ENCODE measurements at regions not wholly inside any gene's neighbourhood (a gene's known extent, or its start where the extent isn't known, plus 50 kb on each side); places are given as distances from the start of the nearest gene placed in this dataset.

DNA sequence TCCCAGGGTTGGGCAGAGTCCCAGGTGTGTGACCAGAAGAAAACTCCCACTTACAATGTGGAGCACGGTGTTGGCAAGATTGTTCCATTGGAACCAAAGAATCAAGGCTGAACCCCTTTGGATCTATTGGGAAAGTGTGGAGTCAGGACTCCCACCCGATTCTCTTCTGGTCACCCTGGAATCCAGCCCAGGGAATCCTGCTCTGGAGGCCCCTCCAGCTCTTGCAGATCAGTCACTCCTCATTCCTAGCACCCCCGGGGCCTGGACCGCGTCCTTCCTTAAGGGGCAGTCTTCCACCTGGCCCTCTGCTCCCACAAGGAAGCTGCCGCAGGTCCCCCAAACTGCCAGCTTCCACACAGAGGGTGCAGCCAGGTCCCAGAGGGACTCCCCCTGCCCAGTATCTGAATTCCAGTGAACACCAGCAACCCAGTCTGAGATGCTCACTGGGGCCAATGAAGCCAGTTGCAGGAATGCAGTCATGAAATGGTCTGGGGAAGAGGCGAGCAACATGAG, 170.1 kb downstream of the GADD45G start:
- DNase-seq = no peak

DNA sequence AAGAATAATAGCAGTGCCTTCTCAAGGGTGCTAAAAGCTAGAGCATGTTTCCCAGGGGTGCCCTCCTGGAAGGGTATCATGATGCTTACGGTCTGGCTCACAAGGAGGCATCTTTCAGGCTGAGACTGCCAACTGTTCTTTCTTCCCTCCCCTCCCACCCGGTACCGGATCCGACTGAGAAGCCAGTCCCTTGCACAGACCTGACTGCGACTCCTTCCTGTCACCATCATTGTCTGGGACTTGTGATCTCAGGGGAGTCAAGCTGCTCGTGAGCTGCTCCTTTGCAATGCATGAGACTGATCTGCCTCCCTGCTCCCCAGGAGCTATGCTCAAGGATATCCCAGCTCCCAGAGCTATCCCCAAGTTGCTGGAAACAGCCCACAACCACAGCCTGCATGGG, 170.8 kb downstream of the GADD45G start:
- DNase-seq = no peak

DNA sequence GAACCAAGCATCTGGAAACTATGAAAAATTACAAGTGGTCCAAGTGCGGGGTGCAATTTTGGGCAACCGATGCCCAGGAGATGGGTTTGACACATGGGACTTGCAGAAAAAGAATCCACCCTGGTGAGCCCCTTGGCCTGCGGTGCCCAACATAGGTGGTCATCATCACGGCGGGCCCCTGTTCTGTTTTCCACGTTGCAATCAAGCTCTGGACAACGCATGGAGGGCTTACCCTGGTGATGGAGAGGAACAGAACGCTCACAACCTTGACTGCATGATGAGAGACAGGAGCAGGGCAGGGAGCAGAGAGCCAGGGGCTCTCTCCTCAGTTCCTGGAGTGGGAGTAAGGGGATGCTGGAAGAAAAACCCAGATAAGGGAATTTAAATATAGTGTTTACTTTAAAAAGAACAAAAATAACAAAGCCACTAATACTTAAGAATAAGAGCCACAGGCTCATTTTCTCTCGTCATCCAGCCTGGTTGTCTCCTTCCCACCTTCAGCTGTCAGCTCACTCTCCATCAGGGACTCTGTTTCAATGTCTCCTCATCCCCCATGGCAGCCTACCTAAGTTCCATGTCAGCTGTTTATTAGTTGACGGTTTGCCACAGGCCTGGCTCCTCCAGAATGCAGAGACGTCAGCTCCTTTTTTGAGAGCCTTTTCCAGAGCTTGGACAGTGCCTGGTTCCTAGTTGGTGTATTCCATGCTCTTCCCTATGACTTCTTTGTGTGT, 172.1 kb downstream of the GADD45G start:
- DNase-seq = no peak

DNA sequence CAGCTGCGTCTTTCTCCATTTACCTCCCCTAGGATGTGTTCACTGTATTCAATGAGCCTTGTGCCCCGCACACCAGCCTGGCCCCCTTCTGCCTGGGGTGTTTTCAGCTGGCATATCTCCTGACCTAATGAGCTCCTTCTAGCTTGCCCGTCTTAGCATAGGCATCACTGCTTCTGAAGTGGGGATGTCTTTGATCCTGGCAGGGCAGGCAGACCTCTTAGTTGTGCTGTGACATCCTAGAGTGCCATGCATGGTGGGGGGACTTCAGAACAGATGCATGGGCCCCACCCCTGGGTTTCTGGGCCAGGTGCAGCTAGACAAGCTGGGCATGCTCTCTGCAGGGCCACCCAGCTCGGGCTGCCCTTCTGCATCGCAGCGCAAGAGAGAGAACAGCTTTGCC, 172.7 kb downstream of the GADD45G start:
- no peak for DNase-seq

DNA sequence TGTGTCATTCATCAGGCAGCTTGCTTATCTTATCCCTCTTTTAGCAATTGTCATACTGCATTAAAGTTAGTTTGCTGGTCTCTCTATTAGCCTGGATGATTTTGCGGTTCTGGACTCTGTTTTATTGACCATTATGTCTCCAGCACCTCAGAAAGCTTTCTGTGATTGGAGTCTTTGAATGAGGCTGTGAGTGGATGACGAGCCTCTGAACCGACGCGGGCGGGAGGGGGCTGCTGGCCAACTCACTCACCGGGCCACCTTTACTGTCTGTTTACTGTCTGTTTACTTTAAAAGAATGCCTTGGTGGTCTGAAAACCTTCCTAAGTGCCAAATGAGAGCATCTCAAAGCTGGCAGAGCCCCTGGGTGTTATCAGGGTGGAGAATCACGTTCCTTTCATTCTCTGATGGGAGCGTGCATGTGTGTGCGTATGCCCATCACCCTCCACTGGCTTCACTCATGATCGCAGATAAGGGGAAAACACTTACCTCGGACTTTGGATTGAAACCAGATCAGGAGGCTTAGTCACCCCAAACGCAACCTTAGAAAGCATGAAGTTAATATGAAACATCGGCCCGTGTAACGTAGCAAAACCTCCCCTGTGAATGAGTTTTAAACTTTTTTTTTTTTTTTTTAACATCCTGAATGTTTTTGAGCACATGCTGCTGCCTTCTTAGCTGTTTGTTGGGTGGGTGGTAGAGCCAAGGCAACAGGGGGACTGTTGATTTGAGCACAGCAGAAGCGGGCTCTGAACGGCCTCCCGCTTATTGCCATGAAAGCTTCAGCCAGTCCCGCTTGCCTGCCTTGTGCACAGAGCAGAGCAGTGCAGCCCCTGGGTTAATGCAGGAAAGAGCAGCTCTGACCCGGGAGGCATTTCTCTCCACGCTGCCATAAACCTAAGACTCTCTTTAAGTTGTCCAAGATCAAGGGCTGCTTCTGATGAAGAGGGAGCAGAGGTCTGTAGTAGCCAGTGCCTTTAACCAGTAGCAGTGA, 173.6 kb downstream of the GADD45G start:
- DNase-seq = no peak

DNA sequence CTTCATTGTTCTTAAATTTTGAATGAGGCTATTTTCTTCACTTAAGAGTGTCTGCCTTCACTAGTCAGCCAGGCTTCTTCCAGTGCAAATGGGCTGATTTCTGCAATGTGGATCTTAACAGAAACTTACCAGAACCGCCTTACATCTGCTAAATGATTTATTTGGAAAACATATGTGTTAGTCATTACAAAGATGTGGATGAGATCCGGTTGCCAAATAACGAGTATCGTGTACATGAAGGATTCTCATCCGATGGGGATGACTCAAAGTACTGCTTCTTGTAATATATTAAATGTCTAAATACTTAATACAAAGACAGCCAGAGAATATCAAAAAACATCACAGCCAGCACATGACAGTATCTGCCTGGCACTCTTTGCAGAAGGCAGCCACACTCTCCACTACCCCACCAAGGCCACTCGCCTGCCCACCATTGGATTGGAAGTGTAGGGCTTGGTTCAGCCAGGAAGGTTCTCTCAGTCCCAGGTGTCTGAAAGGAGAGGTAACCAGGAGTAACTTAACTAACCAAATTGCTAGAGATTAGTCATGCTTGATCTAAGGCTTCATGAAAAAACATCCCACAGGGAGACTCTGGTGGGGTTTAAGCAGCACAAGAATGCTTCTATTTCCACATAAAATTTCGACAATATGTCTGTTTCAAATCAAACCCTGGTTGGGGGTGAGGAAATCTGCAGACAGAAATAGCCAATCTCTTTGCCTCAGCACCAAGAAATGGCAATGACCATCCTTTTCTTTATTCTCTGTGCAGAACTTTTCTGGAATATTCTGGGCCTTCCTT, 174.8 kb downstream of the GADD45G start:
- no peak for DNase-seq

DNA sequence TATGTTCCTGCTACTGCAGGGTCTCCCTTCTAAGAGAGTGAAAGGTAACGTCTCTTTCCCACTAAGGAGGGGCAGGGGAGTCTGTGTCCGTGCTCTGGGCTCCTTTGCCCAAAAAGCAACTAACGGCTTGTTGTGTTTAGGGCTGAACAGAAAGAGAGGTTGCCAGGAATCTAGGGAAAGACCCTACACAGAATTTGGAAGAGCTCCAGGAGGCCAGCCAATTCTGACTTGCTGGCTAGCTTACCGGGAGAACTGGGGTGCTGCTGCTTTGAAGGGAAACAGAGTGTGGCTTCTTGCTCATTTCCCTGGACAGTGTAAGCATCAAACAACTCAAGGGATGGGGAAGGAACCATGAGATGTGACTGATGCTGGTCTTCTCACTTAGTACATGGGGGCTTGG, 176.1 kb downstream of the GADD45G start:
- no peak for DNase-seq

DNA sequence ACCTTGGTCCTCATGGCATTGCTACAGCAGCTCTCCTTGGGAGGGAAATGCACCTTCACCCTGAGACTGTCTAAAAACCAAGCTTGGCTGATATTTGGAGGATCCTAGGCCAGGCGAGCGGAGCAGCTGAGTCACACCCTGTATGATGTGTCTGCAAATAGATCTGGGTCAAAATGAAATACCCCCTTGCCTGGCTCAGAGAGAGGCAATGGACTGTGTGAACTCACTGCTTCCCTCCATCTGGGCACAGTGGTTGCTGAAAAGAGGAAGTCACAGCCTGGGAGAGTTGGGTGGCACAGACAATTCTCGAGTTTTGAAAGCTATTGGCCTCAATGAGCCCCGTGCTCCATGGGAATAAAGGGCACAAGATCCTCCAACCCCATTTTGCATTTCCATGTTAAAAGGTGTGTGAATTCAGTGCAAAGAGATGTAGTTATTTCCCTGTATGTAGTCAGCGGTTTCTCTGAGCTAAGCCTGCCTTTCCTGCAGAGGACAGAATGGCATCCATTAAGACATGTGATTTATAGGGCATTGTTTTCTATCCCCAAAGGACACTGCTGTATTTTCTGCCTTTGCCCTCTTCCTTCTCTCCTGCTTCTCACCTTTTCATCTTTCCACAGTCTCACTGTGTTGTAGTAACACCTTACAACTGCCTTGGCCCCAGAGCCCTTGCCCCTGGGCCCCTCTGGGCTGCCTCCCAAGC, 177.2 kb downstream of the GADD45G start:
- DNase-seq = no peak

DNA sequence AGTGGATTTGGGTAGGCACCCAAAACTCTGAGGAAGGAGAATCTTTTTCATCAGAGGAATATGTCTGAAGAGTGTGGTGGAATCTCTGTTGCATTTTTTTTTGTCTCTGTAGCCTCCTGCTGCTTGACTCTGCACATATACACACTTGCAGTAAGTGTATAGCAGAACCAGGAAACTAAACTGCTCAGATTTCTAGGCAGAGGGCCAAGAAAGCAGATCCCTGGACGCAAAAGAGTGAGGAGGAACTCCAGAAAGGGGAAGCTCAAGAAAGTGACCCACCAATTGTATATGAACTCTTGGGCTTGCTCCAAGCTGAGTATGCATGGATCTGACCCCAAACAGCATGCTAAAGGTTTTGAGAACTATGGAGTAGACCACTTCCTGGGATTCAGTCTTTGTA, 181.8 kb downstream of the GADD45G start:
- no peak for DNase-seq

DNA sequence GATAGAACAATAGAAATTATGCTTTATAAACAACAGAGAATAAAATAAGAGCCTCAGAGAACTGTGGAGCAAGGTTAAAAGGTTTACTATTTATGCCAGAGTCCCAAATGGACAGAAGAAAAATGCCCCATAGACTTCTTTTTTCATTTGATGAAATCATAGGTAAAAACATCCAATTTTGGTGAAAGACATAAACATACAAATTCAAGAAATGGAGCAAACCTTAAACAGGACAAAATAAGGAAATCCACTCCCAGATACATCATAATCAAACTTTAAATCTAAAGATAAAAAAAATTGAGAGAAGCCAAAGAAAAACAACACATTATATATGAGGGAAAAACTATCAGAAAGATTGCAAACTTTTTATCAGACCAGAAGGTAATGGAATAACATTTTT, 182.8 kb downstream of the GADD45G start:
- DNase-seq = no peak

DNA sequence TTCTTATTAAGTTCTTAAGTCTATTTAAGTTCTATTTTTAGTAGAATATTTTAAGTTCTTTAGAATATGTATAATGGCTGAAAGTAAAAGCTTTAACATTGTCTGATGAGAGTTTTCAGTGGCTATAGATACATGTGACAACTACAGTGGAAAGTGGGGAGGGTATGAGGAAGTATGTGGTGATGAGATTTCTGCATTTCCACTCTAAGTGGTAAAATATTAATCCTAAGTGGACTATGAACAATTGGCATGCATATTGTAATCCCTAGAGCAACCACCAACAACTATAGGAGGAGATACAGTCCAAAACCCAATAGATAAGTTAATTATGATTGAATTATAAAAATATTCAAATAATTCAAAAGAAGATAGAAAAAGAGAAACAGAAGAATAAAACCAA, 183.6 kb downstream of the GADD45G start:
- DNase-seq = no peak

DNA sequence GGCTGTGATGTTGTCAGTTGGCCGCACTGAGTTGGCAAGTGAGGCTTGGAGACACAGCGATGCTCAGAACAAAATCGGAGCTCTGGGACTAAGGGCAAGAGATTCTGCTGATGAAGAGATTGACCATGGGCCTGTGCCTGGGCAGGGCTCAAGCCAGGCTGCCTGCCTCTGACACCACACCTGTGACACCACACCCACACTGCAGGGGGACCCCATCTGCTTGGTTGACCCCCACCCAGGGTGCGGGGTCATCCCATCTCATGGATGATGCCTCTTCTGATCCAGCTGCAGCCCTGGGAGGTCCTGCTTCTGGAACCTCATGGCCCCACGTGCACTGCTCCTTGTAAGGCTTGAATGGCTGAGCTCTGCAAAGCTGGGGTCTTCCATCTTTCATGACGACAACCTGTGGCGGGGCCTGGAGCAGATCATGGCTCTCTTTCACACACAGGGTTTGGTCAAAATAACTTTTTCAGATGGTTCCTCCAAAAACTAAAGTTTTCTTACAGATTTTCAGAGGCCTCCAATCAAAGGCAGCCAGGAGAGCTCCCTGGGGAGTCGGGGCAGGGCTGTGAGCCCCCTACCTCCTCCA, 185.2 kb downstream of the GADD45G start:
- no peak for DNase-seq

DNA sequence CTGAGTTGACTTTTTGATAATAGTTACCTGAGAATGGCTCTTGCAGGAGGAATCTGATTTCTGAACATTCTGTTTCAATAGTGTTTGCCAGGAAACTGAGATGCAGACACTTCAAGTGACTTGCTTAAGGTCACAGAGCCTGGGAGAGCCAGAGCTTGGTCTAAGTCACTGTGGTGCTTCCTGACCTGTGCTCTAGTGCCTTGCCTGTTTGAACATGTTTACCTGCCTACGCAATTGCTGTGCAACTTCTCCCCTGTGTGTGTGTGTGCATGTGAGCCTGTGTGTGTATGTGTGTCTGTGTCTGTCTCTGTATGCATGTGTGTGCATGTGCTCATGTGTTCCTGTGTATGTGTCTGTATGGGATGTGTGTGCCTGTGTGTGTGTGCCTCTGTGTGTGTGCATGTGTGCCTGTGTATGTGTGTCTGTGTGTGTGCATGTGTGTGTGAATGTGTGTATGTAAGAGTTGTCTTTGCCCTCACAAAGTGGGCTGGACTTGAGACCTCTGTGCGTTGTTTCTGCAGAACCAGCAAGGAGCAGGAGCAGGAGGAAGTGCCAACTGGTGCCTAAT, 185.8 kb downstream of the GADD45G start:
- no peak for DNase-seq

DNA sequence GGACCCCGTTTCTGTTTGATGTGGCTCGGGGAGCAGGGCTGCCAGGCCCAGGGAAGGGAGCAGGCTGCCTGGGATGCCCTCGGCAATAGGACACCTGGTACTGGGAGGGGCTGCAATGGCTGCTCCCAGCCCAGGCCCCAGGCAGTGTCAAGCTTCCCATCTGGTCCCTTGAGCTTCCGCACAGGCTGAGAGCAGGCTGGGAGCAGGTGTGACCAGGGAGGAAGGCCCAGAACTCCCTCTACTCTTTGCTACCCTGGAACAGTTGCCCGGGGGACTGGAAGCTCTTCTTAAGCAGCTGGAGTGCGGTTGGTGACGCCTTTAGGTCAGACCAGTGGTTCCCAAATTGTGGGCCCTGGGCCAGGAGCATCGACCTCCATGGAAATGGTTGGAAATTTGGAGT, 186.9 kb downstream of the GADD45G start:
- DNase-seq = no peak

DNA sequence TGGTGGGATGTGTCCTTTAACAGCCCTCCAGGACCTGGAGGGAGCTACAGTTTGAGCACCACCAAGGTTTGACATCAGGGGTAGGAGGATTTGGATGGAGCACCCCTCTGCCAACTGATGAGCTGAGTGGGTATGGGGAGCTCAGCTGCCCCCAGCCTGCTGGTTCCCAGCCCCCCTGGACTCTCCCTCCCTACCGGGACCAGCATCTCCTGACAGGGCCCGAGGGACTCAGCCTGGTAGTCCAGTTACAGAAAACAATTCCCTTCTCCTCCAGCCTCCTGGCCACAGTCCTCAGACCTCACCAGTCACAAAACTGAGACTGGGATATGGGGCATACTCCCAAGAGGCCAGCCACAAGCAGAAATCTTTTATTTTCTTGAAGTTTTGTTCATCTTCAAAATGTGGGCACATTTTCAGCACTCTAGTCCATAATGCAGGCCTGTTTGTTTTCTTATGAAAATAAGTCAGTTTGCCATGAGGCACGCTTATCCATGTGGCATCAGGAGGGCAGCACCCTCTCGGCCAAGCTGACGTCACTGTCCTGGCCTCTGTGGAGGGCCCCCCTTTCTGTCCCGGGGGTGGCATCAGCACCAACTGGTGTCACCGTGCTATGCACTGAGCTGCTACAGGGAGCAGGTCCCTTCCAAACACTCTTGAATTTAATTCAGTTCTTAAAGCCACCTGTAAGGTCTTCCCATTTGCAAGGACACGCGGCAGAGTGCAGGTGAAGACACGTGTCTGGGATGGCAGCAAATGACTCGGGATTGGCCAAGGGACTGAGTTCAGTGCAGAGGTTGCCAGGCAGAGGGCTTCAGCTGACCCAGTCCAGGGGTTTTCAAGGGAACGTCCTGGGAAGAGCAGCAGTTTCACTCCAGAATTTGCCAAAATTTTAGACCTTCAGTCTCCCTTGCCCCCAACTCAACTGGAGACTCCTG, 187.6 kb downstream of the GADD45G start:
- no peak for DNase-seq

DNA sequence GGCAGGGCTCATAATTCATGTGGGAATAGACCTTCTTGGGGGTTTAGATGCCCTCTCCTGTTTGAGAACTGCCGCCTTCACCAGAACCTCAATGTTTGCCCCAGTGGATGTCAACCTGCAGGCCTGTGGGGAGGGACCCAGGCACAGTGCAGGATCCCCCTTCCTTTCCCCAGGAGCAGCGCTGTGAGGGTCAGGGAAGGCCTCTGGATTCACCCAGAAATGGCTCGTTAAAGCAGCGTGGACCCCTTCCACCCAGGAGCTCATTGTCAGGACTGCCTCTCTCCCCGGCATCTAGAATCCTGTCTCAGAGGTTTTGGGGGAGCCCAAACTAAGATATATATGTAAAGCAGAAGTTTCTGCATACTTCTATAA, 188.3 kb downstream of the GADD45G start:
- no peak for DNase-seq

DNA sequence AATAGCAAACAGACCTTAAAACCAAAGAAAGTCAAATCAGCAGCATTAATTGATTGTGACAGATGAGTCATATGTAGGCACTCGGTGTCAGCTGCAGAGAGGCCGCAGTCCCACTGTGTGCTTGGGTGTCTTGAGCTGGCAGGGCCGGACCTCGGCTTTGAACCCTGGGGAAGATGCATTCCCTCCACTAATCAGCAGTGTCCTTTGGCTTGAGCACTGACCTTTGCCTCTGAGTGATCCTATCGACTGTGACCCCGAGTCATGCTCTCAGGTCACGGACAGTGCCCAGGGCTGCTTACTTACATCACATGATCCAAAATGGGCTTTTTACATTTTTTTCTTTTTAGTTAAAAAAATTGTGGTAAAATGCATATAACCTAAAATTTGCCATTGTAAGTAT, 188.7 kb downstream of the GADD45G start:
- no peak for DNase-seq

DNA sequence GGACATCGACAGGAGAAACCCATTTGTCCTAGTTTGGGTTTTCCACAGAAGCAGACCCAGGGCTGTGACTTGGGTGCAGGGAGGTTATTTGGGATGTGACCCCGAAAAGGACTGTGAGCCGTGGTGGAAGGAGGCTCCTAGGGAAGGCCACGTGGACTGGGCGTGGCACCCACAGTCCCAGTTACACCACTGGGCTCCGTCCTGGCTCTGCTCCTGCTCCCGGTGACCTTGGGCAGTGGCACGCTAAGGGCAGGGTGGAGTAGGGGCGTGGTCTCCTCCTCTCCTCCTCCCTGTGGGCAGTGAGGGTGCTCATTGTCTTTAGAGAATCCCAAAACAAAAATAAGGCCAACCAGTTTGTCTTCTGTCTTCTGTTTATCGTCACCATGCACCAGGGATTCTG, 190.1 kb downstream of the GADD45G start:
- no peak for DNase-seq

DNA sequence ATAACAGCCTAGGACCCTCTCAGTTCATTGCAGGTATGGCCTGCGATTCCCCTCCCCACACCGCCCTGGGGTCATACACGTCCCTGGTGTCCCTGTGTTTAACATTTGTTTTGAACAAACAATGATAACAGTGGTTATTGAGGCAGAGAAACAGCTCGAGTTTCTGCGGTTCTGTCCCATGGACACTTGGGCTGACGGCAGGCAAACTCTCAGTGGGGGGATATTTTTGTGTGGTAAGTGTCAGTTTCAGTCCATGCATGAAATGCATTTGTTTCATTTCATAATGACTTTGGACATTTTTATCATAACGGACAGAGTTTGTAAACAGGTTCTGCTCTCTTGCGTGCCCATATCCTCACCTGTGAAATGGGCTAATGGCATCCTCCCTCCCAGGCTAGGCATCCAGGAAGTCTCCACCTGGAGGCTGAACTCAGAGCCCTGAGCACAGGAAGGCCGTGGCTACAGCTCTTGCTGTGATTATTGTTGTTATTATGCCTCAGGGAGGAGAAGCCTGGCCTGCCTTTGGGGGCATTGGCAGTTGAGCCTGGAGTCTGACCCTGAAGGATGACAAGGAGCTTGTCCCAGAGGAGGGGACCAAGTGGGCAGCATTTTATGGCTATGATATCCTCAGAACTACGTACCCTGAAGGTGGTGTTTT, 190.9 kb downstream of the GADD45G start:
- no peak for DNase-seq

DNA sequence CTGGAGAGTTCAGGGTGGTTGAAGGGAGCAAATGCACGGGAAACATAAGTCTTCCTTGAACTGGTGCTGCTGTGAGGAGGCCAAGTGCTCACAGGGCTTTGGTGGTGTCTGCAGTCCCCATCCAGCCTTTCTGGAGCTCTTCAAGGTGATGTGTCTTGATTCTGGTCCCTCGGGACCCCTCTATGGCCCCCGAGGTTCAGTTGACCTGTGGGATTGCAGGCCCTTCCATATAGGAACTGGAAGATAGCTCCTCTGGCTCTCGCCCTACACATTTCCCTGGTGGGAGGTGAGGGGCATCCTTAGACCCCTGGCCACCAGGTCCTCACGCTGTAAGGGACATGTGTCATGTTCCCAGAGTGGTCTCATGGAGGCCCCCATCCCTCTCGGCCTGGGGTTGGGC, 191.8 kb downstream of the GADD45G start:
- DNase-seq = no peak
